HG03135 (cell line): ENCODE measurements at regions not wholly inside any gene's neighbourhood (a gene's known extent, or its start where the extent isn't known, plus 50 kb on each side); places are given as distances from the start of the nearest gene placed in this dataset.

Source experiments
- ATAC-seq: cut with Tn5 transposase; IDR thresholded peaks from one replicate; pipeline ENCODE4 v1.9.1; 2021; ENCODE audit warnings: mild to moderate bottlenecking, moderate library complexity; ENCODE audit not compliant: unreplicated experiment

DNA sequence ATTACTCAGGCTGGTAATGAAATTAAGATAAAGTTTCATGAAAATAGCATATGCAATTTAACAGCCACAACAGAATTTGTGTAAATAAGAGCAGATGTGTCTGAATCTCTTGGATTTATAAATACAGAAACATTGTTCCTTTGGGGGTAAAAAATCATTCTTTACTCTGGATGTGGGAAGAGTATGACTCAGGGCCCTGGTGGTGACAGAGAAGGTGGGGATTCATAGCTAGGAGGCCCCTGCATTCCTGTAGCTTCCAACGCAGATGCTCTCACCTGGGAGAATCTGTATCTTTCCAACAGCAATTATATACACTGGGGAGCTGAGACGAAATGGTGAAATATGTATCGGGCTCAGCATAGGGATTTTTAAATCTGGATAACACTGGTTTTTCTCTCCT lies 167.6 kb upstream of the CADPS start:
- no peak for ATAC-seq

DNA sequence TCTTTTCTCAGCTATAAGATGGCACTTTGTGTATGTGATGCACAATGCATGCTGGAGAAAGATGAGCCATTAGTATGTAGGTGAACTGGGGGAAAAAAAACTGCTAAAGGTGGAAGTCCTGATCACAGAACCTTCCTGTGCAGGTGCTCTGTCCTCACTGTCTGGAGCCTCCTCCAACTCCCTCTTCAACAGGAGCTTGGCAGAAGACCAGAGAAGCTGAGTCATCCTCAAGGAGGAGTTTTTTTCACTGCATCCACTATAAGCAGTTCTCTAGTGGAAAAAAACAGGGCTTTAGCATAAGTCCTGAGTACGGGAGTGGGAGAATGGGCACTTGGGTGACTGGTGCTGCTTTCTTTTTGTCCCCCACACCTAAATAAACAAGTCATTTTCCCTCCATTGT lies 168.4 kb upstream of the CADPS start:
- no peak for ATAC-seq

DNA sequence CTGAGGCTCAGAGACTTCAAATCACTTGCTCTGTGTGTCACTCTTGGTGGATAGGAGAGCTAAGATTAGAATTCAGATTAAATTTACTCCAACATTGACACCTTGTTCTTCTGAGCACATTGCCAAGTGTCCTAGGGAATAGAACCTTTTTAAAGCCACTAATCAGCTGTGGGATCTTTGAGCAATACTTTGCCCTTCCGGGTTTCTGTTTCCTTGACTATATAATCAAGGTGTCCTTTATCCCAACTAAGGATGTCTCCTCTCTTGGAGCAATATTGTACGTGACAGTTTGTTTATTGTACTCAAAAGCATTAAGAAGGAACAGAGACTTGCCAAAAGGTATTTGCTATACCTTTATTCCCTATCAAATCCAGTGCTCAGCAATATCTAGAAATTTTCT lies 170.9 kb upstream of the CADPS start:
- no peak for ATAC-seq

DNA sequence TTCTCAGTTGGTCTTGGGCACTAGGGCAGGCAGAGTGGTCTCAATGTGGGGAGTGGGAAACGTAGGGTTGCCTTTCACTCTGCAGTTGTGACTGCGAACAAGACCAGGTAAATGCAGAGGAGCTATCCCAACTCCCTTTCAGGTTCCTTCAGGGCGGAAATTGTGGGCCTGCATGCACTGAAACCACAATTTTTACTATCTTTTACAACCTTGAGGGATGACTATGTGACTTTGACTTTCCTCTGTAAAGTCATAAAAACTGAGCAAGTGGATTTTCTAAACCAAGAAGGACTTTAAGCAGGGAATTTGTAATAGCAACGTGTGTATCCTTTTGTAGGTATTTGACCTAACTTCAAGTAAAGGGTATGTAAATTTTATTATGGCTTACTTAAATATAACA lies 171.4 kb upstream of the CADPS start:
- no peak for ATAC-seq

DNA sequence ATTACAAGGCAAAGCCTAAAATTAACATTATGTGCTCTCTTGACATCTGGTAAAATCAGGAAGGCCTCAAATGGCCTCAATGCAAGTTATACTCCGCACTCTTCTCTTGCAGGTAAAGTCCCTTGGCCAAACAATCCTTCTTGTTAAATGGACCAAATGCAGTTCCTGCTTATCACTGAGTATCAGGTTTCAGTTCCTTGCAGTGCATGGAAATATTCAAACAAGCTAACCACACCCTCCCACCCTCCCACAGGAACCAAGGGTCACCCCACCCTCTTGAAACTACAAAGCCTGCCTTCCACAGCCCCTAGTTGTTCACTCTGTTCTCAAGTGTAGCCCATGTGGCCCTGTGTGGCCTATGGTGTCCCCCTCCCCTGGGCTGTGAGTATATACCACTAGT lies 171.9 kb upstream of the CADPS start:
- no peak for ATAC-seq

DNA sequence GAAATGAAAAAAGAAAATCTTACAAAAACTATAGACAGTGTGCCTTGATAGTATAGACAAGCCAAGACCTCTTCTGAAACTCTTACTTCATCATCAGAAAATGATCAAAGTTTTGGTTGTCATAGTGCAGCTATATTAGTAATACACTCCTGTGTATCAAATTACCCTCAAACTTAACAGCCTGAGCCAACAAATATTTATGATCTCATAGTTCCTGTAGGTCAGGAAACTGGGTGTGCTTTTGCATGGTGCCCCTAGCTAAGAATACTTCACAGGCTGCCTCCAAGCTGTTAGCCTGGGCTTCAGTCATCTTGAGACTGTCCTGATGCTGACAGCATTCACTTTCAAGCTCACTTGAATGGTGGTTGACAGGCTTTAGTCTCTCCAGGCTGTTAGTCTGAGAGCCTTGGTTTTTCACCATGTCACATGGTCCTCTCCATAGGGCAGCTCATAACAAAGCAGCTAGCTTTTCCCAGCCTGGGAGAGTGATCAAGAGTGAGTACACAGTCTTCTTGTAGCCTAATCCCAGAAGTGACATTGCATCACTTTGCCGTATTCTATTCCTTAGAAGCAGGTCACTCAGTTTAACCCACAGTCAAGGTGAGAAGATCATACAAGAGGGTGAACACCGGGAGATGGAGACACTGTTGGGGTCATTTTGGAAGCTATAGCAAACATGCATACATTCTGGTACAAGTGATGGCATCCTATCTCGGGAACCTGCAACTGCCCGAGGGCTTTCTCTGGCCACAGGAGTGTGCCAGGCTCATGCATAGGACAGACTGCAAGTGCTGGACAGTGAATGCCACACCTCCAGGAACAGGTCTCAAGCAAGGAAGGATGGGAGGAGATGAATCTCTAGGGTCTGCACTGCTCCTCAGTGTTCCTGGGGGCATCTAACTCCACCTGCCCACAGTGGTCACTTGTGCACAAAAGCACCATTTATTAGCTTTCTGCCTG lies 173.4 kb upstream of the CADPS start:
- no peak for ATAC-seq

DNA sequence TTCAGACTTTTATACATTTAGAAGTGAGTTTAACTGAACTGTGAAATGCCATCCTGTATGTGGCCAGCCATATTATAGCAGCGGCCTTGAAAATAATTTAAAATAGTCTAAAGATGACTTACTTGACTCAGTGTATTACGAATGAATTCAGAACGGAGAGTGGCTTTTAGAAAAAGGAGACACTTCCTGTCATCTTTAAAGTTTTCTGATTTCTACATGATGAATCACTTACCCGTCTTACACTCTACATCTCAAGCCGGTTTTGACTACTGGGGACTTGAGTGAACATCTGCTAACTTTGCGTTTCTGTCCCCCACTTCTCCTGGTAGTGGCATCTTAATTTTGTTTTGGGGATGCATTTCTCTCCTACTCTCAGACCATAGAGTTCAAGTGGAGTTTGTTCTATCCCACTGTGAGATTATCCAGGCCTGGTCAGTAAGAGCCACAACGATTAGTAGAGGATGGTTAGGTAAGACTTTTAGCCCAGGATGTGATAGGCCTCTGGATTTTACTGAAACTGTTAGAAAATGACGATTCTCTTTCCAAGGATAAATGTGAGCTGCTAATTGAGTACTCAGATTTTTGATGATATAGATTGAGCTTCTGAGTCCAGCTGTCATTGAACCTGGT lies 175.4 kb upstream of the CADPS start:
- ATAC-seq: no peak

DNA sequence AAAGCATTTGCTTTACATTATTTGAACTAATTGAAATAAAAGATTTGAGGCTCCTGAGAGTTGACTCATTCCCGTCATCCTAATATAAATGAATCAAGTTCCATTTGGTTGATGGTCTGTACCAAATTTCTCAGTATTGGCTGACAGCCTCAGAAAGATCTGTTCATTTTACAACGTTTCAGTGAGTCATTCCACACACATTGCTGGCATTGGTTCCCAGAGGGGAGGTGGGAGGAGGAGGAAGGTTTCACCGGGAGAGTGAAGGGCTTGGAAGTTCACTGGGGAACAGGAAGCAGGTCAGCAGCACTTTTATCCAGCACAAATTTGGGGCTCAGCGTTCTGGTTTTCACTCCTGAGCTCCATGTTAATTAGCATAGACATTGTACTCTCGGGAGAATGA lies 176.7 kb upstream of the CADPS start:
- ATAC-seq: no peak

DNA sequence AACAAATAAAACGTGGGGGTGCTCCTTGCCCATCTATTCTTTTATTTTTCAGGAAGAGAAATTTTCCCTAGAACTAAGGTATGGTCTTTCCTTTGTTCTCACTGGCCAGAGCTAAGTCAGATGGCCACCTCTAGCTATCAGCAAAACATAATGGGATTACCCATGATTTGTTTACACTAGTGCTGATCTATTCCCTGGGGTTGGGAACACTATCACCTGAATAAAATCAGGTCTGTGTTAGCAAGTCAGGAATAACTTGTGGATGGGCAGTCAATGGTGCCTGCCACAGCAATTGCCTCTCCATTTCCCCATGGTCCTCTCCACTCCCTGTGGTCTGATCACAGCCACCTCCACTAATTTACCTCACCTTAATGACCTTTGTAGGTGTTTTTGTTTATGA lies 181.7 kb upstream of the CADPS start:
- no peak for ATAC-seq

DNA sequence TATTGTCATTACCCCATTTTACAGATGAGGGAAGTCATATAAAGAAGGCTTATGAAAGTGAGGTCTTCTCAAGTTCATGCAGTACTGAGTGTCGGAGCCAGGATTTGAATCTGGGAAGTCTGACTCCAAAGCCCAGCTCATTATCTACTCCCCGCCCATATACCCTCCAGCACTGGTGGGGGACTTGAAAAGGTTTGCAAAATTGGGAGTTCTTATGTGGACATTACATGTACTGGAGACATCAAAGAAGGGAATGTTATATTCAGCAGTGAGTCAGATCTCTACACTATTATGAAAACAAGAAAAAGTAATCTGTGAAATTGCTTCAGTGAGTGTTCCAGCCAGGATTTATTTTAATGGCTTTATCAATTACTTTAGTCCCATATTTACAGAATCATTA lies 185.2 kb upstream of the CADPS start:
- ATAC-seq: no peak

DNA sequence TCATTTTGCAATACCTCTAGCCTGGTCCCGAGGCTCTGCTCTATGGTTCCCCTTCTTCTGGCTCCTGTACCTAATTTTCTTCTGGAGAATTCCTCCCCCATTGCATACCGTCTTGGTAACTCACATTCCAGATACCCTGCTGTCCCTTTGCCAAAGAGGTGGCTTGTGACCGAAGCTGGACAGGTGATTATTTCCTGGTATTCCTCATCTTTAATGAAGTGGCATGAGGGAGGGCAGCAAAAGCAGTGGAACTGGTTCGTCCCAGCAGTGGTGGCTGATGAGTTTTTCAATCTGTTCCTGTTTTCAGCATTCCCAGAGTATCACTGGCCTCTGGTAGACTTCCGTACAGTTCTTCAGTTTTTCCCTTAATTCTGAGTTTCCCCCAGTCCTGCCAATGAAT lies 186.2 kb upstream of the CADPS start:
- no peak for ATAC-seq

DNA sequence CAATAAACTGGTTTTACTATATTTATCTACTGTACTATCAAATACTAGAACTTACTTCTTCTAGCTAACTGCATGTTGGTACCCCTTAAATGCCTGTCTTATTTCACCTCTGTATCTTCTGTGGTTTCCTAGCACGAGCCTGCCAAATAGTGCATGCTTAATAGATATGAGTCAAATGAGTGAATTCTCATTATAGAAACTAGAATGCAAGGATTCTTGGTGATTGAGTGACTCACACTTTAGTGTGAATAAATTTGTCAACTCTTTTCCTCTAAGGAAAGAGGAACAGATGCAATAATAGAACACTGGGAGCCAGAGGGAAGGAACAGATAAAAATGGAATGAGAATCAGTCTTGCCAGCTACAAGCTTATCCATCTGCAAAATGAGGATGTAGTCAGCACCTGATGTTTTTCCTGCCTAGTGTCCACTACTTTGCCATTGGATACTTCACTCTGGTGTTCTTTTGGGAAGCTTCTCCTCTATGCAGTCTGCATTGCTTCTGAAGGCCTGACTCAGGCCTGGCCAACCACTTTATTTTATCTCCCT lies 189.1 kb upstream of the CADPS start:
- no peak for ATAC-seq

DNA sequence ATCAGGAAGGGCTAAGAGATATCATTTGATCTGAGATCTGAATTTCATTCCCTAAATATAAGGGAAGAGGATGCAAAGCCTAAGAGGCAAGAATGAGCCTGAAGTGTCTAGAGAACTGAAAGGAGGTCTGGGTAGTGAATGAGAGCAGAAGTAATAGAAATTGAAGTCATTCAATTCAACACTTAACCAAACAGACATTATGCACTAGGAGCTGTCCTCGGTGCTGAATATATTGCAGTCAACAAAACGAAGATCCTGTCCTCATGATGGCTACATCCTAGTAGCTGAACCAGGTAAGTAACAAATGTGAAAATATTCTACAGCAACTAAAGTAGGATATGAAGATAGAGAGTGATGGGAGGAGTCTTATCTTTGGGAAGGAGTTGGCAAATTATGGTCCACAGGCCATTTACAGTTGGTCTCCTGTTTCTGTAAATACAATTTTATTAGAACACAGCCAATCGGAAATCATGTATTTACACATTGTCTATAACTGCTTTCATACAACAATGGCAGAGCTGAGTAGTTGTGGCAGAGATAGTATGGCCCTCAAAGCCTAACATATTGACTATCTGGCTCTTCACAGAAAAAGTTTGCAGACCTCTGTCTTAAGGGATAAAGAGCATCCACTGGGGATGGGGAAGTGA lies 192.9 kb upstream of the CADPS start:
- no peak for ATAC-seq

DNA sequence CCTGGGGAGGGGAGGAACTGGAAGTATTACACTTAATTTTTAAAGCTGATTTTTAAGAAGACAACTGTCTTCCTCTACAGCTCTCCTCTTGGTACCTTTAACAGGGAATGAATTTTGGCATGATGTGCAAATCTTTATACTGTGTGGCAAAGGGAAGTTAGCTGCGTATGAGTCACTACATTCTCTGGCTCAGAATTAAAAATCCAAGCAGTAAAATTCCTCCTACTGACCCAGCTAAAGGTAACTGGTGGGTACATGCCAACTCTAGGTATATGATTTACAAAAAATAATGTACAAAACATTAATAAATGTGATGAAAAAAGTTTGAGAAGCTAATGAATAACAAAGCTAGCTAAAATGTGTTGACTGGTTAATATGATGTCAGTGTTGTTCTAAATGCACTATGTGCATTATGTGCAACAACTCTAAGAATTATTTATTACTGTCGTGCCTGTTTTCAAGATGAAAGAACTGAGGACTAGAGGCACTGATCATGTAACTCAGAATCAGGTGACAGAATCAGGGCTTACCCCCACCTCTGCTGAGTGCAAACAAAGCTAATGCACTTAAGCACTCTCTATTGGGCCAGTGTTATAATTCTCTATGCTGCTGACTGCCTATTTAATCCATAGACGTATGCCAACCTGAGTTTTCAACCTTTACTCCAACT lies 194.7 kb upstream of the CADPS start:
- ATAC-seq: no peak

DNA sequence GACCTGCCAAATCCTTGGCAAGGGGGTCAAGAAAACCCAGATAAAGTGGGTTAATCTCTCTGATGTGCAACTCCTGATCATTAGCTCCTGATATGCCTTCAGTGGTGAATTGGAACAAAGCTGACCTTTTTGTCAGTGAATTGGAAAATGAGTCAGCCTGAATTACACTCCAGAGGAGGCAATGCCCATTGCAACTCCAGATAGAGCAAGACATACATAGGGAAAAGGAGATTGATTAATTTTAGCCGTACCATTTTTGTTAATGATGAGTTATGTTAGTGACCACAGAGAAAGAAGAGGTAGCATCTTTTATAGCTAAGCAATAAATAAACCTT lies 195.2 kb upstream of the CADPS start:
- no peak for ATAC-seq

DNA sequence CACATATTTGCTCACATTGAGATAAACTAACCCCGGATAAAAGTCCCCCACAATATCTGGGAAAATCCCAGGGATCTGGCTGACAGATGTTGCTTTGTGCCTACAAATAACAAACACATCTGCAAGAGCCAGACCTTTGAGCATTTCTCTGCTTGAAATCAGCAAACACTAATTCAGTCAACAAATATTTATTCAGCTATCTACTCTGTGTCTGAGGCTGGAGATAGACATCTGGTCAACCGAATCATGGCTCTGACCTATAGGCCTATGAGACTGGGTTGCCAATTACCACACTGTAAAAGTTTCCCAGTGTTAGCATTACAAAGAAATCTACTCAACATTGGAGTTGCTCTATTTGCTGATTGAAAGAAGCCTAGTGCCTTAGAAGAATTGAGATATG lies 201.1 kb upstream of the CADPS start:
- ATAC-seq: no peak

DNA sequence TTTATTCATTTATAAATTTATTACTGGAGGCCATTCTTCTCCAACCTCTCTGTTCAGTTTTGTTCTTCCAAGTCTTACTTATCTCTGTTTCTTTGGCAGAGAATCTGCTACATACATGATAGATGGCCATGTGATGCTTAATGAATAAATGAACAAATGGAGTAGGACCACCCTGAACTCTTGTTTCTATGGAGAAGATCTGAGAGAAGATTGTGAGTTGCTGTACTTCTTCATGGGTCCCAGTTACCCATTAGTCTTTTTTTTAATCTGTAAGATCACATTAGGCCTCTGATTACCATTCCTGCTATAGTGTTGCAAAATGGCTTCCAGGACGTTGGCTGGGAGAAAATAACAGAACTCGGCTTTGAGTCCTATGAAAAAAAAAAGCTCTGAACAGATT lies 191.9 kb upstream of the SYNPR start:
- ATAC-seq: no peak

DNA sequence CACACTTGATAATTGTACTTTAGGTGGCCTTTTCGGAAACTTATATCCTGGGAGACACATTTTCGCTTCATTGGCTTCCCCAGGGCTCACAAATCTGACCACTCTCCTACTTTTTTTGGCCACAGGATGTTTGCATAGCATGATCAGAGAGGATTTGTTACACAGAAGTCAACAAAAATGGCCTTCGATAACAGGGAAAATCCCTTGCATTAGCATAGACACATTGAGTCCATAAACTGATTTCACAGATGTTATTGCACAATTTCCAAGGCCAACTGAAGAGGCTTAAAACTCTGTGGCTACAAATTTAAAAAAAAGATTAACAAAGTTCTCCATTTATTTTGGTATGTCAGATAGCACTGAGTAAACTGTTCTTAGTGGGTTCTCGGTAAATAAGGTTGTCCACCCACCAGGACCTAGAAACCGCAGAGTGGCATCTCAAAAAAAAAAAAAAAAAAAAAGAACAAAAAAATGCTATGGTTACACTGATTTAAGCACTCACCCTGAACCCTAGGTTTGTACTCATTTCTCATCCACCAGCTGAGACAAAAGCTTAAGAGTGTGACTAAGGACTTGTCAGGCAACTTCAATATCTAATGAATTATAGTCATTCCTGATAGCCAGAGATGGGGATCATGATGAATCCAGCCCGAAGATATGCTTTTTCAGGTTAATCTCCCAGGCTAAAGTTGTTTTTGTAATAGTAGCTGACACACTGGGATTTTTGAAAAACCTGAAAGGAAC lies 188.9 kb upstream of the SYNPR start:
- ATAC-seq: no peak

DNA sequence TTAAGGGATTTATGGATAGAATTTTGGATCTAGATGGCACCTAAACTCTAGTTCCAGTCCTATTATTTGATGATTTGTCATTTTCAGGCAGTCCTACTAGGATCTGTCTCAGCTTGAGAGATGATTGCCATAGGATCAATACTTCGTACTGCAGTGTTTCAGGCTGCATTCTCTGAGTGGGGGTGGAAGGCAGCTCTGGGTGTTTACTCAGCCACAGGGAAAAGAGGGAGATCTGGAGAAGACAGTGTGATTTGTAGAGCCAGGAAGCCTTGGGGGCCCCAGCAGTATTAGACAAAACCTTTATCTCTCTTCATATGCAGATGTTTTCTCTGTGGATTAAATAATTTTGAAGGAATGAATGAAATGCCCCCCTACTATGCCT lies 188.4 kb upstream of the SYNPR start:
- no peak for ATAC-seq

DNA sequence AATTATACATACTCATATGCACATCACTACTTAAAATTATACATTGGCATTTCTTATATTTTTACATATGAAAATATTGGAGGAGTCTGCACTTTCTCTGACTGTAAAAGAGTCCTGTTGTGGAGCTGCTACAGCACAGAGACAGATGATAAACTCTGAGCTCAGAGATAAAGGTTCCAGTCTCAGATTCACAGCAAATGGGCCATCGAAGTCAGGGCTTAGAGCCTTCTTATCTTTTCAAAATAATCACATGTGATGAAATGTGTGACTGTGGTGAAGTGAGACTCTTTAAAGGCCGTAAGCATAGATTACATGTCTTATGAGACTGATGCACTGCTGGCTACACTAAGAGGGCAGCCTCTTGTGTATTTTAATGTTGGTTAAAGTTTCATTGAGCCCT lies 187.5 kb upstream of the SYNPR start:
- no peak for ATAC-seq

DNA sequence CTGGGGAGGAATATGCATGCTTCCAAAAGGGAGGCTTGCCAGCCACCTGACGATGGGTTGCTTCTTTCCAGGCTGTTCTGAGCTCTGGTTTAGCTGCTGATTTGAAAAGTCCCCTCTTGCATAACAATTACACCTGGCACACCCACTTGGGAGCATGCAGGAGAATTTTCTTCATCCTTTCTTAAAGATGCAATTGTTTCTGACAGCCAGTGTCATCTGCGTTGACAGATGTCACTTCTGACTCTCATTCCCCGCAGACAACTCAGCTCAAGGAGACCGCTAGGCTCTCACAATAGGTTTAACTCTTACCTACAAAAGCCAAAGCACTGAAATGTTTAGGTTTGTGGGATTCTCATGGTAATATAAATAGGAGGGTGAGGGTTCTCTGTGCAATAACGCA lies 185.6 kb upstream of the SYNPR start:
- ATAC-seq: no peak
